ENCODE measurements at regions not wholly inside any gene's neighbourhood (a gene's known extent, or its start where the extent isn't known, plus 50 kb on each side); places are given as distances from the start of the nearest gene placed in this dataset.
"Not testable (repeated sequence)": the region's sequence is repeated elsewhere in the genome, so short reads cannot be mapped to it uniquely, and the experiment has no call there.

GRCh38 chr2:87081727-87082126 is 60.1 kb upstream of the PLGLB1 start:
- not testable (repeated sequence) for TF ChIP-seq CTCF (conservative IDR thresholded peaks at IDR 0.05; ENCODE audit: low read depth, low read length); EZH2phosphoT487 (IDR thresholded peaks at IDR 0.05; ENCODE audit: borderline replicate concordance, low read length); EZH2 (IDR thresholded peaks at IDR 0.05; ENCODE audit: low read length, unreplicated experiment)

Measured in PC-3 (cell line).